Progenitor cell of endocrine pancreas (in vitro differentiated cells): ENCODE measurements at regions not wholly inside any gene's neighbourhood (a gene's known extent, or its start where the extent isn't known, plus 50 kb on each side); places are given as distances from the start of the nearest gene placed in this dataset.

ENCODE experiments used
- DNase-seq: peaks from one replicate; pipeline ENCODE4 v3.0.0; 2021; ENCODE audit warnings: low spot score; ENCODE audit not compliant: unreplicated experiment
- H3K27ac Mint-ChIP-seq: 2 replicates; pipeline ENCODE4 v1.8.0; 2021; ENCODE audit warnings: mild to moderate bottlenecking, moderate library complexity, mixed read lengths
- H3K27me3 Mint-ChIP-seq: 2 replicates; pipeline ENCODE4 v1.8.0; 2021; ENCODE audit warnings: mixed read lengths
- H3K36me3 Mint-ChIP-seq: 2 replicates; pipeline ENCODE4 v1.8.0; 2022; ENCODE audit warnings: mixed read lengths; ENCODE audit not compliant: insufficient read depth
- H3K4me1 Mint-ChIP-seq: 2 replicates; pipeline ENCODE4 v1.8.0; 2021; ENCODE audit warnings: low read depth, mixed read lengths
- H3K4me3 Mint-ChIP-seq: 2 replicates; pipeline ENCODE4 v1.8.0; 2021; ENCODE audit warnings: low read depth, mild to moderate bottlenecking, moderate library complexity, mixed read lengths
- H3K9me3 Mint-ChIP-seq: 2 replicates; pipeline ENCODE4 v1.8.0; 2021; ENCODE audit warnings: low read depth, mixed read lengths
- CTCF ChIP-seq: fragments of 200-600 bp; sonication (generic); IDR thresholded peaks from one replicate; pipeline ENCODE4 v1.5.0; 2021; ENCODE audit warnings: antibody characterized with exemption, mild to moderate bottlenecking; ENCODE audit not compliant: unreplicated experiment

- H3K9me3 Mint-ChIP-seq: no peaks in the 10 kb centered on the region
- H3K27me3 Mint-ChIP-seq: peaks cover 37% of the 10 kb centered on the region
- H3K4me1 Mint-ChIP-seq: no peaks in the 10 kb centered on the region
- H3K27ac Mint-ChIP-seq: no peak overlapping the region
- H3K4me3 Mint-ChIP-seq: no peak overlapping the region
- TF ChIP-seq CTCF: no peak
- no peaks in the 10 kb centered on the region for H3K36me3 Mint-ChIP-seq
- DNase-seq: no peak
These were observed 117.7 kb upstream of the ALDH1B1 start for GRCh38 chr9:38274800-38275199.

GRCh38 chr9:38272710-38273109, 119.8 kb upstream of the ALDH1B1 start:
- Mint-ChIP-seq H3K9me3 (no peaks in the 10 kb centered on the region), H3K4me3 (no peak overlapping the region), H3K4me1 (no peaks in the 10 kb centered on the region), H3K36me3 (no peaks in the 10 kb centered on the region), H3K27ac (no peak overlapping the region), H3K27me3 (peaks cover 32% of the 10 kb centered on the region)
- no peak for TF ChIP-seq CTCF
- no peak for DNase-seq

- H3K27ac Mint-ChIP-seq: no peak overlapping the region
- H3K36me3 Mint-ChIP-seq: no peaks in the 10 kb centered on the region
These were observed 120.7 kb upstream of the ALDH1B1 start for GRCh38 chr9:38271666-38272241.

GRCh38 chr9:38269775-38270174, 122.7 kb upstream of the ALDH1B1 start:
- Mint-ChIP-seq H3K4me1 (no peaks in the 10 kb centered on the region), H3K27ac (no peak overlapping the region), H3K4me3 (no peak overlapping the region), H3K36me3 (no peaks in the 10 kb centered on the region), H3K27me3 (peaks cover 22% of the 10 kb centered on the region), H3K9me3 (peaks cover 16% of the 10 kb centered on the region)
- no peak for TF ChIP-seq CTCF
- DNase-seq: no peak

More at GRCh38 chr9:38271666-38272241, 120.7 kb upstream of the ALDH1B1 start:
- H3K27me3 Mint-ChIP-seq: peaks cover 28% of the 10 kb centered on the region
- H3K4me3 Mint-ChIP-seq: no peak overlapping the region
- no peak for TF ChIP-seq CTCF
- no peak for DNase-seq
- peaks cover 1% of the 10 kb centered on the region for H3K9me3 Mint-ChIP-seq
- H3K4me1 Mint-ChIP-seq: no peaks in the 10 kb centered on the region

GRCh38 chr9:38263532-38263931, 129.0 kb upstream of the ALDH1B1 start:
- Mint-ChIP-seq H3K27ac (no peak overlapping the region), H3K4me3 (no peak overlapping the region), H3K9me3 (peaks cover 30% of the 10 kb centered on the region), H3K36me3 (peaks cover 4% of the 10 kb centered on the region), H3K27me3 (no peaks in the 10 kb centered on the region), H3K4me1 (no peaks in the 10 kb centered on the region)
- no peak for DNase-seq
- TF ChIP-seq CTCF: peak; percentile 27
